ENCODE measurements at regions not wholly inside any gene's neighbourhood (a gene's known extent, or its start where the extent isn't known, plus 50 kb on each side); places are given as distances from the start of the nearest gene placed in this dataset.

- Mint-ChIP-seq H3K27me3 (peaks cover 0 to 41% (median 8%) of the 10 kb centered on the region in 3 donors), H3K4me1 (peaks cover 46 to 77% (median 61%) of the 10 kb centered on the region in 3 donors), H3K4me3 (peak overlapping the region; percentile 67 to 89 (median 80)), H3K27ac (peak overlapping the region; percentile 71 to 98 (median 94)), H3K9me3 (peaks cover 0 to 6% (median 2%) of the 10 kb centered on the region in 7 donors), H3K36me3 (peaks cover 5 to 6% of the 10 kb centered on the region in 2 donors)
- DNase-seq (no peak), ATAC-seq (ENCODE audit: low read depth in 2 of 2) (peak; percentile 57 to 63)
Measured at GRCh38 chr10:6347391-6347951, 144.7 kb downstream of the PFKFB3 start.

GRCh38 chr10:6348096-6348874, 145.6 kb downstream of the PFKFB3 start:
- peaks cover 0 to 6% (median 2%) of the 10 kb centered on the region in 7 donors for H3K9me3 Mint-ChIP-seq
- peak overlapping the region; percentile 67 to 89 (median 80) for H3K4me3 Mint-ChIP-seq
- H3K27ac Mint-ChIP-seq, result peak overlapping the region; percentile 71 to 98 (median 94)
- H3K4me1 Mint-ChIP-seq, result peaks cover 46 to 71% (median 61%) of the 10 kb centered on the region in 3 donors
- H3K36me3 Mint-ChIP-seq, result peaks cover 5 to 6% of the 10 kb centered on the region in 2 donors
- DNase-seq, result peak; percentile 93
- peaks cover 0 to 37% (median 8%) of the 10 kb centered on the region in 3 donors for H3K27me3 Mint-ChIP-seq
- peak; percentile 90 to 91 for ATAC-seq (ENCODE audit: low read depth in 2 of 2)

- Mint-ChIP-seq H3K27ac (peak overlapping the region in 5 of 6 donors; percentile 40 to 94 (median 67)), H3K36me3 (peaks cover 5 to 11% of the 10 kb centered on the region in 2 donors), H3K4me1 (peaks cover 46 to 67% (median 61%) of the 10 kb centered on the region in 3 donors), H3K9me3 (peaks cover 2 to 10% (median 4%) of the 10 kb centered on the region in 7 donors), H3K27me3 (peaks cover 0 to 21% (median 8%) of the 10 kb centered on the region in 3 donors), H3K4me3 (peak overlapping the region in 6 of 8 donors; percentile 10 to 86 (median 56))
- DNase-seq (no peak), ATAC-seq (ENCODE audit: low read depth in 2 of 2) (no peak)
Measured at GRCh38 chr10:6349846-6350535, 147.3 kb downstream of the PFKFB3 start.

GRCh38 chr10:6350609-6351008, 147.9 kb downstream of the PFKFB3 start:
- Mint-ChIP-seq H3K36me3 (peaks cover 2 to 17% of the 10 kb centered on the region in 2 donors), H3K4me1 (peaks cover 42 to 61% (median 58%) of the 10 kb centered on the region in 3 donors), H3K9me3 (peaks cover 5 to 12% (median 9%) of the 10 kb centered on the region in 7 donors), H3K27me3 (peaks cover 0 to 15% (median 5%) of the 10 kb centered on the region in 3 donors), H3K4me3 (peak overlapping the region in 4 of 8 donors; percentile 25 to 86 (median 56)), H3K27ac (peak overlapping the region in 5 of 6 donors; percentile 12 to 94 (median 67))
- no peak for DNase-seq
- no peak for ATAC-seq (ENCODE audit: low read depth in 2 of 2)

GRCh38 chr10:6351495-6351894, 148.8 kb downstream of the PFKFB3 start:
- no peak for DNase-seq
- Mint-ChIP-seq H3K4me1 (peaks cover 38 to 54% (median 51%) of the 10 kb centered on the region in 3 donors), H3K4me3 (no peak overlapping the region), H3K27me3 (peaks cover 0 to 12% (median 4%) of the 10 kb centered on the region in 3 donors), H3K36me3 (peaks cover 5 to 25% of the 10 kb centered on the region in 2 donors), H3K9me3 (peaks cover 8 to 20% (median 17%) of the 10 kb centered on the region in 7 donors), H3K27ac (peak overlapping the region in 3 of 6 donors; percentile 3 to 65 (median 17))
- ATAC-seq (ENCODE audit: low read depth in 2 of 2), result no peak

- ATAC-seq (ENCODE audit: low read depth in 2 of 2) (no peak), DNase-seq (no peak)
- peaks cover 11 to 37% (median 30%) of the 10 kb centered on the region in 7 donors for H3K9me3 Mint-ChIP-seq
- no peak overlapping the region for H3K4me3 Mint-ChIP-seq
- peak overlapping the region in 1 of 6 donors; percentile 11 for H3K27ac Mint-ChIP-seq
- H3K4me1 Mint-ChIP-seq, result peaks cover 21 to 34% (median 30%) of the 10 kb centered on the region in 3 donors
- peaks cover 10 to 37% of the 10 kb centered on the region in 2 donors for H3K36me3 Mint-ChIP-seq
- H3K27me3 Mint-ChIP-seq, result peaks cover 0 to 12% (median 4%) of the 10 kb centered on the region in 3 donors
Measured at GRCh38 chr10:6353526-6353925, 150.8 kb downstream of the PFKFB3 start.

GRCh38 chr10:6354168-6354772, 151.5 kb downstream of the PFKFB3 start:
- DNase-seq, result no peak
- no peak for ATAC-seq (ENCODE audit: low read depth in 2 of 2)
- Mint-ChIP-seq H3K36me3 (peaks cover 13 to 41% of the 10 kb centered on the region in 2 donors), H3K4me3 (no peak overlapping the region), H3K9me3 (peaks cover 13 to 43% (median 35%) of the 10 kb centered on the region in 7 donors), H3K27ac (no peak overlapping the region), H3K27me3 (peaks cover 0 to 12% (median 4%) of the 10 kb centered on the region in 3 donors), H3K4me1 (peaks cover 16 to 26% (median 23%) of the 10 kb centered on the region in 3 donors)

- Mint-ChIP-seq H3K27ac (peak overlapping the region in 1 of 6 donors; percentile 38), H3K9me3 (peaks cover 18 to 61% (median 48%) of the 10 kb centered on the region in 7 donors), H3K27me3 (peaks cover 0 to 10% (median 3%) of the 10 kb centered on the region in 3 donors), H3K36me3 (peaks cover 13 to 51% of the 10 kb centered on the region in 2 donors), H3K4me3 (no peak overlapping the region), H3K4me1 (peaks cover 0 to 6% (median 3%) of the 10 kb centered on the region in 3 donors)
- DNase-seq (no peak), ATAC-seq (ENCODE audit: low read depth in 2 of 2) (no peak)
Measured at GRCh38 chr10:6356280-6356793, 153.6 kb downstream of the PFKFB3 start.

GRCh38 chr10:6361869-6362268, 159.1 kb downstream of the PFKFB3 start:
- Mint-ChIP-seq H3K27me3 (peaks cover 0 to 5% (median 0%) of the 10 kb centered on the region in 3 donors), H3K4me1 (peaks cover 6 to 8% (median 6%) of the 10 kb centered on the region in 3 donors), H3K9me3 (peaks cover 10 to 43% (median 32%) of the 10 kb centered on the region in 7 donors), H3K4me3 (no peak overlapping the region), H3K27ac (no peak overlapping the region), H3K36me3 (peaks cover 6 to 33% of the 10 kb centered on the region in 2 donors)
- DNase-seq (no peak), ATAC-seq (ENCODE audit: low read depth in 2 of 2) (no peak)

GRCh38 chr10:6362879-6363278, 160.1 kb downstream of the PFKFB3 start:
- Mint-ChIP-seq H3K4me3 (no peak overlapping the region), H3K27ac (no peak overlapping the region), H3K36me3 (peaks cover 6 to 30% of the 10 kb centered on the region in 2 donors), H3K4me1 (peaks cover 6 to 8% (median 6%) of the 10 kb centered on the region in 3 donors), H3K9me3 (peaks cover 10 to 36% (median 27%) of the 10 kb centered on the region in 7 donors), H3K27me3 (peaks cover 0 to 7% (median 0%) of the 10 kb centered on the region in 3 donors)
- ATAC-seq (ENCODE audit: low read depth in 2 of 2), result no peak
- DNase-seq, result no peak

- DNase-seq, result no peak
- H3K4me3 Mint-ChIP-seq, result no peak overlapping the region
- H3K36me3 Mint-ChIP-seq, result peaks cover 3 to 24% of the 10 kb centered on the region in 2 donors
- H3K9me3 Mint-ChIP-seq, result peaks cover 7 to 29% (median 21%) of the 10 kb centered on the region in 7 donors
- ATAC-seq (ENCODE audit: low read depth in 2 of 2), result no peak
- peaks cover 0 to 11% (median under 1%) of the 10 kb centered on the region in 3 donors for H3K27me3 Mint-ChIP-seq
- no peak overlapping the region for H3K27ac Mint-ChIP-seq
- peaks cover 6 to 8% (median 6%) of the 10 kb centered on the region in 3 donors for H3K4me1 Mint-ChIP-seq
Measured at GRCh38 chr10:6363511-6363910, 160.8 kb downstream of the PFKFB3 start.

- H3K9me3 Mint-ChIP-seq, result peaks cover 5 to 23% (median 14%) of the 10 kb centered on the region in 7 donors
- H3K4me3 Mint-ChIP-seq, result no peak overlapping the region
- peaks cover 0 to 11% (median 4%) of the 10 kb centered on the region in 3 donors for H3K27me3 Mint-ChIP-seq
- peaks cover 0 to 20% of the 10 kb centered on the region in 2 donors for H3K36me3 Mint-ChIP-seq
- H3K4me1 Mint-ChIP-seq, result peaks cover 6 to 8% (median 6%) of the 10 kb centered on the region in 3 donors
- ATAC-seq (ENCODE audit: low read depth in 2 of 2) (no peak), DNase-seq (no peak)
- no peak overlapping the region for H3K27ac Mint-ChIP-seq
Measured at GRCh38 chr10:6364283-6364682, 161.6 kb downstream of the PFKFB3 start.
